Left ventricle myocardium inferior (tissue), 1 donor: ENCODE measurements at regions not wholly inside any gene's neighbourhood (a gene's known extent, or its start where the extent isn't known, plus 50 kb on each side); places are given as distances from the start of the nearest gene placed in this dataset.
"Not testable (repeated sequence)": the region's sequence is repeated elsewhere in the genome, so short reads cannot be mapped to it uniquely, and the experiment has no call there.

Experiments
- DNase-seq: peaks from one replicate; pipeline ENCODE4 v3.0.0-alpha.2; 2020
- H3K27ac ChIP-seq: fragments of 200-600 bp; replicated peaks from 2 replicates; pipeline ENCODE4 v1.8.0; 2021
- H3K27me3 ChIP-seq: fragments of 200-600 bp; 2 replicates; pipeline ENCODE4 v1.8.0; 2021; ENCODE audit warnings: low read depth
- H3K36me3 ChIP-seq: fragments of 200-600 bp; 2 replicates; pipeline ENCODE4 v1.8.0; 2021
- H3K4me1 ChIP-seq: fragments of 200-600 bp; 2 replicates; pipeline ENCODE4 v1.8.0; 2021
- H3K4me3 ChIP-seq: fragments of 200-600 bp; 2 replicates; pipeline ENCODE4 v1.8.0; 2021; ENCODE audit warnings: mild to moderate bottlenecking, moderate library complexity
- H3K9me3 ChIP-seq: fragments of 200-600 bp; replicated peaks from 2 replicates; pipeline ENCODE4 v1.8.0; 2021
- intact Hi-C: fragments of 100-400 bp; cut with micrococcal nuclease; formaldehyde crosslinking; loops from one replicate; pipeline ENCODE4 v1.11.0; 2022
- TF ChIP-seq, protein P1 (sequence below): fragments of 200-600 bp; IDR thresholded peaks from 2 replicates; pipeline ENCODE4 v1.8.0; 2021; ENCODE audit warnings: antibody characterized with exemption, mild to moderate bottlenecking, borderline replicate concordance
- donor health status: DM: no; HTN: yes; CAD: no; lungs with severe emphysema.

DNA sequence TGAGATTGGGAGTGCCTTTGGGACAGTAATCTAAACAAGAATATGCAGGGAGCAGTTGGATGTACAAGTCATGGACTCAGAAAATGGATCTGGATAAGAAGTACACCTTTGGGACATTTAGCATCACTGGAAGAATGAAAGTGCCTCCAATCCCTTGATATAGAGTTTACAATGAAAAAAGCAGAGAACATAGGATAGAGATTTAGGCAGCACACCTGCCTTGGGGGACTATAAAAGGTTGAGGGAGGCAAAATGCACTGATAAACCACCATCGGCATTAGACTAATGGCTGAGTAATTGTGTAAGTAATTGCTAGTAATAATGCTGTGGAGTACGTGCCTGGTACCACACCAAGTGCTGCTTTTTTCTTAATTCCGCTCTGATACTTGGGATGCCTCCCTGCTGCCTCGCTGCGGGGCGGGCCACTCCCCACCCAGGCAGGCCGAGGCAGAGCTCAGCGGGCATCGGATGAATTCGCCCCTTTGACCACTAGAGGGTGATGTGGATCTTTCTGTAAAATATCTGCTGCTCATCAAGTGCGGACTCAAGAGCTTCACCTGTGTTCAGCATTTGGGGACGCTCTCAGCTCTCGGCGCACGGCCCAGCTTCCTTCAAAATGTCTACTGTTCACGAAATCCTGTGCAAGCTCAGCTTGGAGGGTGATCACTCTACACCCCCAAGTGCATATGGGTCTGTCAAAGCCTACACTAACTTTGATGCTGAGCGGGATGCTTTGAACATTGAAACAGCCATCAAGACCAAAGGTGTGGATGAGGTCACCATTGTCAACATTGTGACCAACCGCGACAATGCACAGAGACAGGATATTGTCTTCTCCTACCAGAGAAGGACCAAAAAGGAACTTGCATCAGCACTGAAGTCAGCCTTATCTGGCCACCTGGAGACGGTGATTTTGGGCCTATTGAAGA is 99.9 kb downstream of the ANKRD18B start:
- no peaks in the 10 kb centered on the region for H3K4me1 ChIP-seq
- H3K4me3 ChIP-seq: no peak overlapping the region
- H3K27me3 ChIP-seq: peaks cover 47% of the 10 kb centered on the region
- intact Hi-C loops: loop anchor here (5.0 kb wide), 1 partner anchor 98 kb away; no protein-coding TSS in a partner anchor
- no peaks in the 10 kb centered on the region for H3K9me3 ChIP-seq
- TF ChIP-seq, protein P1, sequence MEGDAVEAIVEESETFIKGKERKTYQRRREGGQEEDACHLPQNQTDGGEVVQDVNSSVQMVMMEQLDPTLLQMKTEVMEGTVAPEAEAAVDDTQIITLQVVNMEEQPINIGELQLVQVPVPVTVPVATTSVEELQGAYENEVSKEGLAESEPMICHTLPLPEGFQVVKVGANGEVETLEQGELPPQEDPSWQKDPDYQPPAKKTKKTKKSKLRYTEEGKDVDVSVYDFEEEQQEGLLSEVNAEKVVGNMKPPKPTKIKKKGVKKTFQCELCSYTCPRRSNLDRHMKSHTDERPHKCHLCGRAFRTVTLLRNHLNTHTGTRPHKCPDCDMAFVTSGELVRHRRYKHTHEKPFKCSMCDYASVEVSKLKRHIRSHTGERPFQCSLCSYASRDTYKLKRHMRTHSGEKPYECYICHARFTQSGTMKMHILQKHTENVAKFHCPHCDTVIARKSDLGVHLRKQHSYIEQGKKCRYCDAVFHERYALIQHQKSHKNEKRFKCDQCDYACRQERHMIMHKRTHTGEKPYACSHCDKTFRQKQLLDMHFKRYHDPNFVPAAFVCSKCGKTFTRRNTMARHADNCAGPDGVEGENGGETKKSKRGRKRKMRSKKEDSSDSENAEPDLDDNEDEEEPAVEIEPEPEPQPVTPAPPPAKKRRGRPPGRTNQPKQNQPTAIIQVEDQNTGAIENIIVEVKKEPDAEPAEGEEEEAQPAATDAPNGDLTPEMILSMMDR: peak; percentile 87
- no peaks in the 10 kb centered on the region for H3K36me3 ChIP-seq
- DNase-seq: peak; percentile 24
- H3K27ac ChIP-seq: no peak overlapping the region

GRCh38 chr9:33628318-33628717 is 104.3 kb downstream of the ANKRD18B start:
- H3K4me3 ChIP-seq, H3K36me3 ChIP-seq, H3K9me3 ChIP-seq, H3K27ac ChIP-seq, DNase-seq, intact Hi-C loops, H3K4me1 ChIP-seq: not testable (repeated sequence)
- peaks cover 60% of the 10 kb centered on the region for H3K27me3 ChIP-seq

DNA sequence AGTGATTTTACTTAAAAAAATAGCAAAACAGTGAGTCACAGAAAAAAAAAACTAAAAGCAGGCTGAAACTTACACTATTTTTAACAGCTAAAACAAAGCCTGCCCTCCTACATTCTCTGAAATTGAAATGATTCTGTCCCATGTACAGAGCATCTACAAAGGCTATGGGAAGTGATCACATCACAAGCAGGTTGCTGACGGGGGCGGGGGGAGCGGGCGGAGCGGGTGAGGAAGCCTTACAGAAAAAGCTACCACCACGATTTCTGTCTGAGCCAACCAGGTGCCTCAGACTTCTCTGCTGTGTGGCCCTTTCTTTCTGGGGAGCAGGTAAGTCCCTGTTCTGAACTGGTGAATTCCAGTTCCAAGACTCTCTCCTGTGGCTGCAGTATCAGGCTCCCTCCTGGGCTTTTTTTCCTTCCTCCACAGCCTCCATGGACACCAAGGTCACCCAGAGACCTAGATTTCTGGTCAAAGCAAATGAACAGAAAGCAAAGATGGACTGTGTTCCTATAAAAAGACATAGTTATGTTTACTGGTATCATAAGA is 104.9 kb downstream of the ANKRD18B start:
- no peaks in the 10 kb centered on the region for H3K36me3 ChIP-seq
- H3K4me3 ChIP-seq: no peak overlapping the region
- TF ChIP-seq, protein P1: no peak
- intact Hi-C loops: no loop called here
- peaks cover 61% of the 10 kb centered on the region for H3K27me3 ChIP-seq
- no peaks in the 10 kb centered on the region for H3K4me1 ChIP-seq
- no peak overlapping the region for H3K27ac ChIP-seq
- no peak for DNase-seq
- no peaks in the 10 kb centered on the region for H3K9me3 ChIP-seq

GRCh38 chr9:33633636-33634035 is 109.6 kb downstream of the ANKRD18B start:
- Histone ChIP-seq H3K27me3 (peaks cover 83% of the 10 kb centered on the region), H3K36me3 (no peaks in the 10 kb centered on the region), H3K27ac (no peak overlapping the region), H3K4me1 (no peaks in the 10 kb centered on the region), H3K9me3 (no peaks in the 10 kb centered on the region), H3K4me3 (no peak overlapping the region)
- TF ChIP-seq, protein P1: no peak
- no peak for DNase-seq
- intact Hi-C loops: no loop called here

DNA sequence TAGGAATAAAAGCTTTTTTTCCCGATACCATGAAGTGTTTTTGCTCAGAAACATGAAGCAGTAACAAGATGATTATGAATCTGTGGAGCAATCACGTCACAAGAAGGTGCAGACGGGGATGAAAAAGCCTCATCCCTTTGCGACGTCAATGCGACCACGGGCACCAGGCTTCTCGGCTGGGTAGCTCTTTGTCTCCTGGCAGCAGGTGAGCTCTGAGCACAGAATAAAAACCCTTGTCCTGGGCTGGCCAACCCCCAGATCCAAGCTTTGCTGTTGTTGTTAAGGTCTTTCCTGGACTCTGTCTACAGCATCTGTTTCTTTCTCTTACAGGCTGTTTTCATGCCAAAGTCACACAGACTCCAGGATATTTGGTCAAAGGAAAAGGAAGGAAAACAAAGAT is 113.8 kb downstream of the ANKRD18B start:
- intact Hi-C loops: no loop called here
- no peak overlapping the region for H3K4me3 ChIP-seq
- TF ChIP-seq, protein P1: no peak
- no peaks in the 10 kb centered on the region for H3K4me1 ChIP-seq
- H3K27ac ChIP-seq: no peak overlapping the region
- H3K9me3 ChIP-seq: no peaks in the 10 kb centered on the region
- DNase-seq: no peak
- H3K36me3 ChIP-seq: no peaks in the 10 kb centered on the region
- peaks cover 90% of the 10 kb centered on the region for H3K27me3 ChIP-seq

DNA sequence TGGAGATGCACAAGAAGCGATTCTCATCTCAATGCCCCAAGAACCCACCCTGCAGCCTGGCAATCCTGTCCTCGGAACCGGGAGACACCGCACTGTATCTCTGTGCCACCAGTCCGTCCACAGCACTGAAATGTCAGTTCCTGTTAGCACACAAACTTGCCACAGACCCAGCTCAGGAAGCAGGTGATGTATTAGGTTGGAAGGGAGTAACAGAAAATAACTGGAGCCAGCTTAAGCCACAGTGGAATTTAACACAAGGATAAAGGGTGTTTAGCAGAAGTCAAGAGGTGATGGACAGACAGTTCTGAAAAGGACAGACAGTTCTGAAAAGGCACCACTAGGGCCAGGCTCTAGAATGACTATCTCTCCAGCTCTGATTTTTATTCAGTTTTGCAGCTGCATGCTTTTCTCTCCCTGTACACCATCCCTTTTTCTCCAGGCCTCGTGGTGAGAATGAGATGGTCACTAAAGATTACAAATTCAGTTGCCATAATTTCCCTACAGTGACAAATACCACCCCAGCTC is 114.4 kb downstream of the ANKRD18B start:
- no peak overlapping the region for H3K27ac ChIP-seq
- TF ChIP-seq, protein P1: no peak
- no peak overlapping the region for H3K4me3 ChIP-seq
- intact Hi-C loops: no loop called here
- no peaks in the 10 kb centered on the region for H3K4me1 ChIP-seq
- H3K27me3 ChIP-seq: peaks cover 90% of the 10 kb centered on the region
- no peak for DNase-seq
- H3K36me3 ChIP-seq: no peaks in the 10 kb centered on the region
- no peaks in the 10 kb centered on the region for H3K9me3 ChIP-seq
